ENCODE measurements at regions not wholly inside any gene's neighbourhood (a gene's known extent, or its start where the extent isn't known, plus 50 kb on each side); places are given as distances from the start of the nearest gene placed in this dataset.
"Not testable (repeated sequence)": the region's sequence is repeated elsewhere in the genome, so short reads cannot be mapped to it uniquely, and the experiment has no call there.

DNA sequence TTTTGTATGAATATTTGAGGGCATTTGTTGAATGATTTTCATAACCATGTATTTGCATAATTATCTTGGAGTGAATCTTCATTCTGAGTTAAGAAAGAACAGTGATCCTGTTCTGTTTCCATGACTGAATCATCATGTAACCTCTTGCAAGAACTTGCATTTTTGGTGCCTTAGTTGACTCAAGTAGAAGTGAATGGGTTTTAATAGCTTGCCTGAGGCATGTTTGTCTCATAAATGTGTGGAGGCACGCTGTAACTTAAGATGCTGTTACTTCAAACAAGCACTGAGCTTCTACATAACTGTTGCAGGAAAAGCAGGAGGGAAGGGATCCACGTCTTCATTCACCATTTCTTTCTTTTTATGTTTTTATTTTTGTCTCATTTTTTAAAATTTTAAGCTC, 1338.6 kb downstream of the KHDRBS2 start:
- H3K27ac Mint-ChIP-seq; H3K23ac ChIP-seq (ENCODE audit: insufficient read length, low read depth, low read length); H3K56ac ChIP-seq (ENCODE audit: insufficient read length, low read depth, low read length); H2BK20ac ChIP-seq (ENCODE audit: low read depth, low read length, poor library complexity, severe bottlenecking); H4K20me1 ChIP-seq (ENCODE audit: control insufficient read depth, insufficient read depth, insufficient read length); DNase-seq; H3K4me3 Mint-ChIP-seq; H3K27me3 ChIP-seq (ENCODE audit: insufficient read depth, low read length); H3K4ac ChIP-seq (ENCODE audit: low read depth, low read length); H4K5ac ChIP-seq (ENCODE audit: insufficient read length, low read depth, low read length); H2BK15ac ChIP-seq (ENCODE audit: low read depth, low read length); H2BK120ac ChIP-seq (ENCODE audit: low read depth, low read length, poor library complexity, severe bottlenecking); H3K18ac ChIP-seq (ENCODE audit: insufficient read length, low read depth, low read length); H3K23me2 ChIP-seq (ENCODE audit: insufficient read length, low read depth, low read length, poor library complexity, severe bottlenecking); H3K4me1 ChIP-seq (ENCODE audit: insufficient read depth, low read length); H3K27me3 Mint-ChIP-seq (ENCODE audit: low read depth); H4K91ac ChIP-seq (ENCODE audit: insufficient read length, low read depth, low read length); H3T11ph ChIP-seq (ENCODE audit: low read length); H3K79me2 ChIP-seq (ENCODE audit: insufficient read depth, low read length); H3K4me2 ChIP-seq (ENCODE audit: insufficient read depth, insufficient read length, low read length); H2BK5ac ChIP-seq (ENCODE audit: insufficient read length, low read length); H2BK12ac ChIP-seq (ENCODE audit: insufficient read length, low read depth, low read length); H3K27ac ChIP-seq (ENCODE audit: insufficient read length, low read depth, low read length); H2AFZ ChIP-seq (ENCODE audit: low read length); H3K9me3 ChIP-seq (ENCODE audit: control insufficient read depth, low read depth, low read length); H3K9ac ChIP-seq (ENCODE audit: extremely low read depth, insufficient read length, low read length); H2AK5ac ChIP-seq (ENCODE audit: insufficient read length, low read length); H4K8ac ChIP-seq (replicated peaks; ENCODE audit: insufficient read length, low read depth, low read length); H3K14ac ChIP-seq (ENCODE audit: insufficient read depth, low read length); H3K79me1 ChIP-seq (ENCODE audit: insufficient read depth, low read depth, low read length, poor library complexity, severe bottlenecking): not testable (repeated sequence)
- Mint-ChIP-seq H3K4me1 (peaks cover 21 to 35% of the 10 kb centered on the region in 2 experiments), H3K9me3 (peaks cover 5 to 14% of the 10 kb centered on the region in 2 experiments; a peak in 3 of 5 replicates), H3K36me3 (ENCODE audit: insufficient read depth in 1 of 3, low read depth in 3 of 3) (peaks cover 3 to 11% (median 8%) of the 10 kb centered on the region in 3 experiments; a peak in 5 of 7 replicates)
- no CpG with 5 or more reads among the region's 2 CpGs for WGBS (ENCODE audit: extremely low coverage, insufficient read length, low lambda C conversion rate)

DNA sequence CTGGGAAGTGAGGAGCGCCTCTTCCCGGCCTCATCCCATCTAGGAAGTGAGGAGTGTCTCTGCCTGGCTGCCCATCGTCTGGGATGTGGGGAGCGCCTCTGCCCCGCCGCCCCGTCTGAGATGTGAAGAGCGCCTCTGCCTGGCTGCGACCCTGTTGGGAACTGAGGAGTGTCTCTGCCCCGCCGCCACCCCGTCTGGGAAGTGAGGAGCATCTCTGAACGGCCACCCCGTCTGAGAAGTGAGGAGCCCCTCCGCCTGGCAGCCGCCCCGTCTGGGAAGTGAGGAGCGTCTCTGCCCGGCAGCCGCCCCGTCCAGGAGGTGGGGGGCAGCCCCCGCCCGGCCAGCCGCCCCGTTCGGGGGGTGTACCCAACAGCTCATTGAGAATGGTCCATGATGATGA, 1341.2 kb downstream of the KHDRBS2 start:
- peaks cover 5 to 14% of the 10 kb centered on the region in 2 experiments; a peak in 3 of 5 replicates for H3K9me3 Mint-ChIP-seq
- 0 out of 7 replicates have a peak overlapping the region, but pooled peaks of 1 of the 3 experiments have one; percentile 18 for H3K27ac Mint-ChIP-seq
- WGBS (ENCODE audit: extremely low coverage, insufficient read length, low lambda C conversion rate) = no CpG with 5 or more reads among the region's 26 CpGs

More for the DNA sequence above, 1341.2 kb downstream of the KHDRBS2 start:
- H4K91ac ChIP-seq (ENCODE audit: insufficient read length, low read depth, low read length); H3K27me3 Mint-ChIP-seq (ENCODE audit: low read depth); H3K4me2 ChIP-seq (ENCODE audit: insufficient read depth, insufficient read length, low read length); H4K8ac ChIP-seq (replicated peaks; ENCODE audit: insufficient read length, low read depth, low read length); H3K79me2 ChIP-seq (ENCODE audit: insufficient read depth, low read length); H3K23ac ChIP-seq (ENCODE audit: insufficient read length, low read depth, low read length); H3K14ac ChIP-seq (ENCODE audit: insufficient read depth, low read length); H3K18ac ChIP-seq (ENCODE audit: insufficient read length, low read depth, low read length); H3K79me1 ChIP-seq (ENCODE audit: insufficient read depth, low read depth, low read length, poor library complexity, severe bottlenecking); H3T11ph ChIP-seq (ENCODE audit: low read length); H2BK15ac ChIP-seq (ENCODE audit: low read depth, low read length); H2BK5ac ChIP-seq (ENCODE audit: insufficient read length, low read length); H3K56ac ChIP-seq (ENCODE audit: insufficient read length, low read depth, low read length); DNase-seq; H3K27me3 ChIP-seq (ENCODE audit: insufficient read depth, low read length); H3K23me2 ChIP-seq (ENCODE audit: insufficient read length, low read depth, low read length, poor library complexity, severe bottlenecking); H3K9me3 ChIP-seq (ENCODE audit: control insufficient read depth, low read depth, low read length); H3K4me1 ChIP-seq (ENCODE audit: insufficient read depth, low read length); H3K4ac ChIP-seq (ENCODE audit: low read depth, low read length); H2AFZ ChIP-seq (ENCODE audit: low read length); H2AK5ac ChIP-seq (ENCODE audit: insufficient read length, low read length); H4K5ac ChIP-seq (ENCODE audit: insufficient read length, low read depth, low read length); H2BK12ac ChIP-seq (ENCODE audit: insufficient read length, low read depth, low read length); H4K20me1 ChIP-seq (ENCODE audit: control insufficient read depth, insufficient read depth, insufficient read length); H3K9ac ChIP-seq (ENCODE audit: extremely low read depth, insufficient read length, low read length); H2BK20ac ChIP-seq (ENCODE audit: low read depth, low read length, poor library complexity, severe bottlenecking); H2BK120ac ChIP-seq (ENCODE audit: low read depth, low read length, poor library complexity, severe bottlenecking); H3K27ac ChIP-seq (ENCODE audit: insufficient read length, low read depth, low read length); H3K4me3 Mint-ChIP-seq: not testable (repeated sequence)
- Mint-ChIP-seq H3K36me3 (ENCODE audit: insufficient read depth in 1 of 3, low read depth in 3 of 3) (peaks cover 3 to 11% (median 6%) of the 10 kb centered on the region in 3 experiments; a peak in 5 of 7 replicates), H3K4me1 (peaks cover 7 to 17% of the 10 kb centered on the region in 2 experiments; a peak in 3 of 4 replicates)
